Stimulated activated CD4-positive, alpha-beta T cell treated with anti-CD3 and anti-CD28 coated beads, TNF-alpha, amount 100 ng/mL, for 24 hours (primary cell): ENCODE measurements at regions not wholly inside any gene's neighbourhood (a gene's known extent, or its start where the extent isn't known, plus 50 kb on each side); places are given as distances from the start of the nearest gene placed in this dataset.
"Not testable (repeated sequence)": the region's sequence is repeated elsewhere in the genome, so short reads cannot be mapped to it uniquely, and the experiment has no call there.

Experiments
- DNase-seq, 3 experiments: peaks; one replicate each; pipeline ENCODE4 v3.0.0-alpha.2; 2020; ENCODE audit warnings: low read depth in 3 of 3

DNA sequence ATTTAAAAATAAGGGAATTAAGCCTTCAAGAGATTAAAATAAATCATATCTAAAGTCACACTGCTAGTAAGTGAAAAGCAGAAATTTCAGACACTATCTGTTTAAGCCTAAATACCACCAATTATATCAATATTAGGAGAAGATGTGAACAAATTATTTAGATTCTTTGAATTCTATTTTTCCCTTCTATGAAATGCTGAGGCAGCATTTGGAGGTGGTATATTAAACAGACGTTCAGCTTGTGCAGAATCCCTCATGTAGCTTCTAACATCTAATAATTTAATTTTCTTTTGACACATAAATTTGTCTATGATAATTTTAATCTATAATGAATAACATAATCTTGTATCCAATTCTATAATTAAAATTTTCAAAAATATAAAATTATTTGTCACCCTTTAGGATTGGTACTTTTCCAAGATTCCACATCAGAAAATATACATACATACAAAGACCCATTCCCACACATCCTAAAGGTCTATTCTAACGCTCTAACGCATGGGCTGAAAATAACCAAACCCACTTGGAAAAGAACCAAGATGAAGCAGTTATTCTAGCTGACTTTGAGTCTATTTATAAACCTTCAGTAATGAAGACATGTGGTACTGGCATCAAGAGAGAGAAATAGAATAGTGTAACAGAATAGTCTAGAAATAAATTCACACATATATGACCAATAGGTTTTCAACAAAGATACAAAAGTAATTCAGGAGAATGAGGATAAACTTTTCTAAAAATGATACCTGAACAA is 751.8 kb downstream of the GALC start:
- no peak for DNase-seq

DNA sequence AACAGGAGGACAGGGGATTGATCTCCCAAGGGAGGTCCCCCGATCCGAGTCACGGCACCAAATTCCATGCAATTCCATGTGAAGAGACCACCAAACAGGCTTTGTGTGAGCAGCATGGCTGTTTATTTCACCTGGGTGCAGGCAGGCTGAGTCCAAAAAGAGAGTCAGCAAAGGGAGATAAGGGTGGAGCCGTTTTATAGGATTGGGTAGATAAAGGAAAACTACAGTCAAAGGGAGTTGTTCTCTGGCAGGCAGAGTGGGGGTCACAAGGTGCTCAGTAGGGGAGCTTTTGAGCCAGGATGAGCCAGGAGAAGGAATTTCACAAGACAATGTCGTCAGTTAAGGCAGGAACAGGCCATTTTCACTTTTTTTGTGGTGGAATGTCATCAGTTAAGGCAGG is 752.7 kb downstream of the GALC start:
- not testable (repeated sequence) for DNase-seq

DNA sequence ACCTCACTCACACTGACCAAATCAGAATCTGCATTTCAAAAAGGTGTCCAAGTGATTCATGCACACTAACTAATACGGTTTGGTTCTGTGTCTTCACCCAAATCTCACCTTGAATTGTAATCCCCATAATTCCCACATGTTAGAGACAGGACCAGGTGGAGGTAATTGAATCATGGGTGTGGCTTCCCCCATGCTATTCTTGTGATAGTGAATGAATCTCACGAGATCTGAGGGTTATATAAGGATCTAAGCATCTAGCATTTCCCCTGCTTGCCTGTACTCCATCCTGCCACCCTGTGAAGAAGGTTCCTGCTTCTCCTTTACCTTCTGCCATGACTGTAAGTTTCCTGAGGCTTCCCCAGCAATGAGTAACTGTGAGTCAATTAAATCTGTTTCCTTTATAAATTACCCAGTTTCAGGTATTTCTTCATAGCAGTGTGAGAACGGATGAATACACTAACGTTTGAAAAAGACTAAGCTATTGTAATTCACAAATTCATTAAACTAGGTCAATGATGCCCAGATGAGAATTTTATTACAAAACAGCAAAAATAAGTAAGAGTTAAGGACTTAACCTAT is 759.1 kb downstream of the GALC start:
- no peak for DNase-seq

DNA sequence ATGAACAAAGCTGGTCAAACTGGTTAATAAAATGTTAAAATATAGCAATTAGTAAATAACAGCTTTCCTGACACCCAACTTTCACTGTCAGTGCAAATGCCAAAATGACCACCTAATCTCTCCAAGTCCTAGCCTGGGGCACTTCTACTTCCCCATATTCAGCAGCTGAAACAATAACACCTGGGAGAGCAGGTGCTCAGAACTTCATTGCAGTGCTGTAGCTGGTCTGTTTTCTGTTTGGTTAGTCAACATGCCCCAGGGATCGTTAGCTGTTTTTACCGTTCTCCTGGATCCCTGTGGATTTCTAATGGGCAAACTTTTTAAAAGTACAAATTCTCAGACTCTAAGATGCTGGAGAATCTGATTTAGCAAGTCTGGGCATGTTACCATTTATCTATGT is 759.7 kb downstream of the GALC start:
- DNase-seq: no peak

DNA sequence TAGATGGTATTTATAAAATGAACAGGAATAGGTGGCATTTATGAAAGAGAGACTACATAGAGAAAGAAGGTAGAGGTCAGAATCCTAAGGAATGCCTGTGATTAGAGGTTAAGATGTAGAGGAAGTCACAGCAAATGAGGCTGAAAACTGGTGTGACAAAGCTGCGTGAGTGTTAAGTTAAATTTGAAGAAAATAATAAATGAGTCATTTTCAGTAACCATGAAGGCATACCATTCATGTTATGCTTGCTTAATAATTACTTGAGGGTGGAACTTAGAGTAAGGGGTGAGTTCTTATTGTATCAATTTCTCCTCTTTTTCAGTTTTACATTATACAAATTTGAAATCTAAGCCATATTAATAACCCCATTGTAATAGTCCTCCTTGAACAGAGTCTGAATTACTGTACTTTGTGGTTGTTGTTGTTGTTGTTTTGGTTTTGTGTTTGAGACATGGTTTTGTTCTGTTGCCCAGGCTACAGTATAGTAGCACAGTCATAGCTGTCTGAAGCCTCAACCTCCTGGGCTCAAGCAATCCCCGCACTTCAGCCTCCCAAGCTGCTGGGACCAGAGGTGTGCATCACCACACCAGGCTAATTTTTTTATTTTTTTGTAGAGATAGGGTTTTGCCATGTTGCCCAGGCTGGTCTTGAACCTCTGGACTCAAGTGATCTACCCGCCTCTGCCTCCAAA is 761.5 kb downstream of the GALC start:
- no peak for DNase-seq

GRCh38 chr14:87230726-87231125 is 762.3 kb downstream of the GALC start:
- no peak for DNase-seq

- no peak for DNase-seq
Observed at GRCh38 chr14:87229131-87229530, 763.9 kb downstream of the GALC start.

DNA sequence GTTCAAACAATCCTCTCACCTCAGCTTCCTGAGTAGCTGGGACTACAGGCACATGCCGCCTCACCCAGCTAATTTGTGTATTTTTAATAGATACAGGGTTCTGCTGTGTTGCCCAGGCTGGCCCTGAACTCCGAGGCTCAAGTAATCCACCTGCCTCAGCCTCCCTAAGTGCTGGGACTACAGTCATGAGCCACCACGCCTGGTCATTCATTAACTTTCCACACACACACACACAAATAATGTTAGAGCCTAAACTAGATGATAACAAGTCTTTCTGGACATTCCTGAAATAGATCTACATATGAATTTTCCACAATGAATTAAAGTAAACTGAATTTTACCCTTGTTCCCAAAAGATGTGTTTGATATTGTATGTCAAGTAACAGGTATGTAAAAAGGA is 776.0 kb downstream of the GALC start:
- no peak for DNase-seq

- DNase-seq: no peak
Observed at GRCh38 chr14:87214558-87214957, 778.4 kb downstream of the GALC start.

DNA sequence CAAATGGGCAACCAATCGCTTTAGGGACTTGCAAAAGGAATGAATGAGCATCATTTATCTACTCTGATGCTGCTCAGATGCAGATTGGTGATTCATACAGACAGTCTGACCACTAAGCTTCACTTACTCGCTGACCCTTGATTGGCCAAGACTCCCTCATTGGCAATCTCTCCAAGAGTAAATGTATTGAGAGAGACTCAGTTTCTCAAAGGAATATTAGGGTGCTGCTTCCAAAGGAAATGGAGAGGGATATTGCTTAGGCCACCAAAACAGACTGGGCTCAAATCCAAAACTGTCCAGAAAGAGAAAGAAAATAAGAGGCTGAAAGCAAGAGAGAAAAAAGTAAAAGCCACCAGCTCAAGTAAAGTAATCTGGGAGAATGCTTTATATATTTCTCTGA is 785.2 kb downstream of the GALC start:
- DNase-seq: no peak

DNA sequence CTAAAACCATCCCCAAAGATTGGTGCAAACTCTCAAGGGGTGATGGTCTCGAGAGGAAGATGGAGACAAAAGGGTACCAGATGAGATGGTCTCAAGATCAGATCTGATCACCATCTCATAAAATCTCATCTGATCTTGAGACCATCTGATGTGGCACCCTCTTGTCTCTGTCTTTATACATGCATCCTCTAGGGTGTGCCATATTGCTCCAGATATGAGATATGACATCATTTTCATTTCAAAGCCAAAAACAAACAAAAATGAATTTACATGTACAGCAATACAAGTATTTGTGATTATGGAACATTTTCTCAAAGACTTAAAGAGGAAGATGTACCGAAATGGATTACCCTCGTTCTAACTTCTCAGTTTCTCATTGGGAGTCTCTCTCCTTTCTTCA is 787.2 kb downstream of the GALC start:
- DNase-seq: no peak

DNA sequence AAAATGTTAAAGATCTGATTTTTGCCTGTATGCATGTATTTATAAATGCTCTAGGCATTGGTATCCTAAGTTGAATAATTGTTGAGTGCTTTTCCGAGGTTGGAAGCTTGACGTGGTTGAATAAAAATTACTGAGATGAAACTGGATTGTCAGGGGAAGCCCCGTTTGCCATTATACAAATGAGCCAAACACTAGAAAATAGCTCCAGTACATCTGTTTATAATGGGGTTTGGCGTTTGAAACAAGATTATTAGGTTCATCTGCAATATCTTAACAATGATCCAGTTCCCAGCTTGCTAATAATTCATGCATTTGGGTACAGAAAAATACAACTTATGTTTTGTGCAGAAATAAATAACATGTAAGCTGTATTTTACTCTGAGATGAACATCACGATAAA is 789.6 kb downstream of the GALC start:
- DNase-seq: no peak

DNA sequence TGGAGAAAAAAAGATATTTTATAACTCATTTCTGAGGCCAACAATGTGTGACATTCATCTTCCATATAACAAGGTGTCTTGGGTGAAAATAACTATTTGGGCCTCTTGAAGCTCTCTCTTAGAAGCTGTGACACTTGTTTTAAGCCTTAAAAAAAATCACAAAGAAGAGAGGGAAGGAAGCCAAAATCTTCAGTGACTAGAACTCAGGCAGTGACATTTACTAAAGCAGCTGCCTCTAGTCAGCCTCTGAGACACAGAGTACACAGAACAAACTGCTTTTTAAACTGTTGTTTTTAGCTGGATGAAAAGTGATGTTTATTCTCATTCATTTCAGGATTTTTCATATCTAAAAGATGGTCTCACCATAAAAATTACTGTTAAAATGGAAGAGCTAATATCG is 793.6 kb downstream of the GALC start:
- DNase-seq: no peak

DNA sequence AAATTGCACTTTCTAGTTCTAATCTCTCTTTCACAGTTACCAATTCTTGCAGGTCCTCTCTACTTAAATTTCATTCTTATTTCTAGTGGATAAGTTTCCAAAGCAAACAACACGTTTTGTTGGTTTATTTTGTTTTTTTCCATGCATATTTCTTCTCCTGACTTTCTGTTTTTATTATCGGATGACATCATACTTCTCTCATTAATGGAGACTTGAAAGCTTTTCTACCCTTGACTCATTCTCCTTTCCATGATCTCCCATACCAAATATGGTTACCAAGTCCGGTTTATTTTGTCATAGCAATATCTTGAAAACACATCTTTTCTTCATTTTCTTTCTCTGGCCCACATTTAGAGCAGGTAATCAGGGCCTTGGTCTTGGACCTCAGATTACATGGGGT is 796.5 kb downstream of the GALC start:
- no peak for DNase-seq

DNA sequence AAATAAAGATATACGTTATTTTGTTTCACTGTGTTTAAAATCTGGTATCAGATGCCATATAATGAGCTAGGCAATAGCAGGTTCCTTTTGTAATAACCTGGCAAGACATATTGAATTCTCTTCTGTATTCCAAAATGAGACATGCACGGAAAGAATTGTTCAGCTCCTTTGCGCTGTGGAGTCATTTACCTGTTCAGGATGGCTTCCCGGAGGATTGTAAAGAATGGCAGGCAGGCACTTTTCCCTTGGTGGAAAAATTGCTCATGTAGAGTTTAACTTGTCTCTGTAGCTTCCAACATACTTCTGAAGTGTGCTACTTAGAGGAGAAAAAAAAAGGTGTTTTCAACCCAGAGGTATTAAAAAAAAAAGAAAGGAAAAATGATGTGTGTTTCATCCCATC is 805.2 kb downstream of the GALC start:
- no peak for DNase-seq

DNA sequence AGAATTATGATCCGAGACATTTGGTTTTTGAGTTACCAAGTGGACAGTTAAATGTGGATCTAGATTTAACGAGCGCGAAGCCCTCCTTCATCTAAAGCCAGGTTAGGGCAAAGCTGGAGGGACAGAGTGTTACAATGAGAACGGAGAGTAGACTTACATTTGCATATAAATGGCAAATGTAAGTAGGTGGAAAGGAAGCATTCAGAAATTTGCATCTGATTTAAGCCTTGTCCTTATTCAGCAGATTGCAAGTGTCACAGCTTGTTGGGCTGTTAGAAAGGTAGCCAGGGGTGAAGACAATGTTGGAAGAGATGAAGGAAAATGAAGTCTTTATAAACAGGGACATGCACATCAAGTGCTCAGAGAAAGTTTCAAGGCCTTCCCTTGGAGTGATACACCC is 806.2 kb downstream of the GALC start:
- DNase-seq: no peak

- DNase-seq: no peak
Observed at GRCh38 chr14:87185961-87186560, 806.9 kb downstream of the GALC start.

GRCh38 chr14:87184180-87184579 is 808.8 kb downstream of the GALC start:
- DNase-seq: no peak

GRCh38 chr14:87181288-87181687 is 811.7 kb downstream of the GALC start:
- DNase-seq: no peak

DNA sequence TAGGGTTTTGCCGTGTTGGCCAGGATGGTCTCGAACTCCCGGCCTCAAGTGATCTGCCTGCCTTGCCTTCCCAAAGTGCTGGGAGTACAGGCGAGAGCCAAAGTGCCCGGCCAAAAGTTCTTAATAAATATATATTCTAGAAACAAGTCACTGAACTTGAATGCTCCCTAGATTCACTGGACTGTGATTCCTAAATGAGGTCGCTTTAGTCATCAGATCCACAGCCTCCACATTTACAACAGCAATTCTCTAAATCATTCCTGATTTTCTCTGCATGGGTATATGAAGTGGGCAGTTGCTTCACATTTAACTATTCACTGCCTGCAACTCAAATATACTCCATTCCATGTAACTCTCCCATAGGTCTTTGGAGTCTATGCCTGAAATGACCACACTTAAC is 813.0 kb downstream of the GALC start:
- DNase-seq: no peak

DNA sequence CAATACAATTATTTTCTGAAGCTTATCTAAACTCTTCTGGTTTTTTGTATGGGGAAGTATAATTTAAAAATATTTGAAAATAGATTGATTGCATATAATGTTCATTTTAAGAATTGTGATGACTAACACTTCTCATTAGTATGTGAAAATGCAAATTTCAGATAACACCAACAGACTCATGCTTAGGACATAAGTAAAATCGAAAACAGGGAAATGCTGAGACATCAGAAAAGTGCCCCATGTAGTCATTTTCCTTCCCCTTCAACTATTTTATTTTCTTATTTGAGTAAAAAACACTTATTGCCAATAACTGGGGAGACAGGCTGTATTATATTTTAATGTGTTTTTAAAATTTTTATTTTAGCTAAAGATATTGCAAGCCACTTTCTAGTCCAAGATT is 814.7 kb downstream of the GALC start:
- no peak for DNase-seq

- no peak for DNase-seq
Observed at GRCh38 chr14:87175175-87175574, 817.8 kb downstream of the GALC start.

DNA sequence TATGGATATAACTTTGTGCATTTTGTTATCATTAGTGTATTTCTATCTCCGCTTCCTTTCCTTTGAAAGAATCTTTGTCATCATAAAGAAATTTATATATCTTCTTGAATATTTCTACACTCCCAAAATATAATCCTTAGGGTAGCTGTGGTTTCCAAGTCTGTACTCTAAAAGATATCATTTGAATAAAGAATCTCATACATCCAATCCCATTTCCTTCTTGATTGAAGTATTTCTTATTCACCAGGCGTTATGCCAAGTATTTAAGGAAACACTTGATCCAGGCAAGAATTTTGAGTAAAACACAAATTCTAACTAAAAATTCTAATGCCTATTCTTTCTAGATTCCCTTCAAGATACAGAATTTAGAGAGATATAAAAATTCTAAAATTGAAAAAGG is 821.8 kb downstream of the GALC start:
- no peak for DNase-seq
